HEK293T (cell line): ENCODE measurements at regions not wholly inside any gene's neighbourhood (a gene's known extent, or its start where the extent isn't known, plus 50 kb on each side); places are given as distances from the start of the nearest gene placed in this dataset.

ENCODE experiments used
- CTCF ChIA-PET: fragments of 350-600 bp; formaldehyde crosslinking; extraction: SDS; loops from one replicate; lab custom pipeline; 2021; ENCODE audit warnings: antibody characterized with exemption, inconsistent platforms; lab: Yijun Ruan, JAX
- POLR2A ChIA-PET: fragments of 350-600 bp; formaldehyde crosslinking; extraction: SDS; loops from one replicate; lab custom pipeline; 2020; ENCODE audit warnings: antibody characterized with exemption, inconsistent platforms; lab: Yijun Ruan, JAX
- DNase-seq: peaks from one replicate; pipeline ENCODE4 v3.0.0; 2012; ENCODE audit warnings: mixed read lengths; ENCODE audit errors: extremely low spot score
- ARNT ChIP-seq: fragments of 450-650 bp; IDR thresholded peaks from 2 replicates; pipeline ENCODE4 v1.6.1; 2017; ENCODE audit warnings: mild to moderate bottlenecking
- BHLHE40 ChIP-seq: fragments of 450-650 bp; IDR thresholded peaks from 2 replicates; pipeline ENCODE4 v1.6.1; 2016; ENCODE audit warnings: mild to moderate bottlenecking, moderate library complexity, borderline replicate concordance
- CTBP1 ChIP-seq: fragments of 450-650 bp; IDR thresholded peaks from 2 replicates; pipeline ENCODE4 v1.6.1; 2016; ENCODE audit warnings: borderline replicate concordance
- ELF4 ChIP-seq: fragments of 450-650 bp; IDR thresholded peaks from 2 replicates; pipeline ENCODE4 v1.6.1; 2017; ENCODE audit warnings: antibody characterized with exemption
- FOXA1 ChIP-seq: fragments of 450-650 bp; IDR thresholded peaks from 2 replicates; pipeline ENCODE4 v1.6.1; 2016; ENCODE audit warnings: mild to moderate bottlenecking
- FOXK2 ChIP-seq: fragments of 450-650 bp; IDR thresholded peaks from 2 replicates; pipeline ENCODE4 v1.6.1; 2016; ENCODE audit warnings: mild to moderate bottlenecking
- FOXM1 ChIP-seq: fragments of 450-650 bp; IDR thresholded peaks from 2 replicates; pipeline ENCODE4 v1.6.1; 2017; ENCODE audit warnings: mild to moderate bottlenecking, borderline replicate concordance
- HDGF ChIP-seq: fragments of 450-650 bp; IDR thresholded peaks from 2 replicates; pipeline ENCODE4 v1.6.1; 2017; ENCODE audit warnings: antibody characterized with exemption, borderline replicate concordance
- L3MBTL2 ChIP-seq: fragments of 450-650 bp; conservative IDR thresholded peaks from 2 replicates; pipeline ENCODE4 v1.6.1; 2016; ENCODE audit warnings: mild to moderate bottlenecking
- LEF1 ChIP-seq: fragments of 450-650 bp; IDR thresholded peaks from 2 replicates; pipeline ENCODE4 v1.6.1; 2017; ENCODE audit warnings: mild to moderate bottlenecking, borderline replicate concordance
- NFRKB ChIP-seq: fragments of 450-650 bp; IDR thresholded peaks from 2 replicates; pipeline ENCODE4 v1.6.1; 2016; ENCODE audit warnings: mild to moderate bottlenecking, moderate library complexity
- SP1 ChIP-seq: fragments of 450-650 bp; IDR thresholded peaks from 2 replicates; pipeline ENCODE4 v1.6.1; 2017
- SUZ12 ChIP-seq: fragments of 450-650 bp; IDR thresholded peaks from 2 replicates; pipeline ENCODE4 v1.6.1; 2016; ENCODE audit warnings: mild to moderate bottlenecking
- TARDBP ChIP-seq: fragments of 450-650 bp; IDR thresholded peaks from 2 replicates; pipeline ENCODE4 v1.6.1; 2016
- ZNF384 ChIP-seq: fragments of 450-650 bp; IDR thresholded peaks from 2 replicates; pipeline ENCODE4 v1.6.1; 2016
- TF ChIP-seq, protein P1 (sequence below): fragments of 450-650 bp; IDR thresholded peaks from 2 replicates; pipeline ENCODE4 v1.6.1; 2016

DNA sequence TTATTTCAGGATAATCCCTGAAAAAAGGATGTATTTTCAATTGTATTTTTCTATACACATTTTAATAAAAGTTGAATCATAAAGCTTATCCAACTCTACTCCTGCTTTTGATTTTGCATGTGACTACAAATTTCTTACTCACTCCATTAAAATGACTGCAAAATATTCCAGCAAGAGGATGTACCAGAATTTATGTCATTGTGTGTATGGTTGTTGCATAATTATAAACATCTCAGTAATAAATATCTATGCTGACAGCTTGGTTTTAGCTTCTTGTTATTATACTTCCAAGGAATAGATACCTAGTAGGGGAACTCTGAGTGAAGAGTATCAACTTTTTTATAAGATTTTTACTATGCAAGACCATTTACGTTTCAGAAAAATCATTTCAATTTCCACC lies 463.2 kb upstream of the RUNX1 start:
- no peak for TF ChIP-seq ELF4
- TF ChIP-seq L3MBTL2: no peak
- no peak for TF ChIP-seq SP1
- no peak for TF ChIP-seq LEF1
- no peak for TF ChIP-seq SUZ12
- no peak for TF ChIP-seq ARNT
- no peak for TF ChIP-seq NFRKB
- no peak for TF ChIP-seq ZNF384
- TF ChIP-seq FOXA1: no peak
- TF ChIP-seq BHLHE40: no peak
- no peak for TF ChIP-seq CTBP1
- TF ChIP-seq HDGF: no peak
- no peak for TF ChIP-seq FOXK2
- TF ChIP-seq FOXM1: no peak
- no peak for TF ChIP-seq TARDBP
- TF ChIP-seq, protein P1, sequence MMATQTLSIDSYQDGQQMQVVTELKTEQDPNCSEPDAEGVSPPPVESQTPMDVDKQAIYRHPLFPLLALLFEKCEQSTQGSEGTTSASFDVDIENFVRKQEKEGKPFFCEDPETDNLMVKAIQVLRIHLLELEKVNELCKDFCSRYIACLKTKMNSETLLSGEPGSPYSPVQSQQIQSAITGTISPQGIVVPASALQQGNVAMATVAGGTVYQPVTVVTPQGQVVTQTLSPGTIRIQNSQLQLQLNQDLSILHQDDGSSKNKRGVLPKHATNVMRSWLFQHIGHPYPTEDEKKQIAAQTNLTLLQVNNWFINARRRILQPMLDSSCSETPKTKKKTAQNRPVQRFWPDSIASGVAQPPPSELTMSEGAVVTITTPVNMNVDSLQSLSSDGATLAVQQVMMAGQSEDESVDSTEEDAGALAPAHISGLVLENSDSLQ: no peak
- POLR2A ChIA-PET: no interaction called here
- DNase-seq: no peak
- CTCF ChIA-PET: interaction anchor here (0.6 kb wide), 2 partner anchors 307 to 601 kb away, joined by 3 read pairs; no protein-coding TSS in a partner anchor

DNA sequence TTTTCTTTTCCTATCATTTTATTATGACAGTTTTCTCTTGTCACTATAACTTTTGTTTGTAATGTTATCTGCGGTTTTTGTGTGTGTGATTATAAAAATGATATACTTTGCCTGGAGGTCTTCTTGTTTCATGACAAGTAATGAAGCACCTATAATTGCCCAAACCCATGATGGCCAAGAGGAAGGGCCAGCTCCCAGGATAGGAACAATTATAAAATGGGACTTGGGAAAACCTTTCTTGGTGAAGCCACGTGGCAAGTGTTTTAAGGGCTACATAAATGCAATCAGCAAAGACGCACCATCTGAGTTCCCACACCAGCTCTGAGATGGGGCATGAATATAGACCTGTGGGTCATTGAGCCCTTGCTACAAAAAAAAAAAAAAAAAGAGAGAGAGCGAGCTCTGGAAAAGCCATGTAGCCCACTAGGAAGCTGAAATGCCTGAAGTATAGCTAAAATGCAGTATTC lies 462.6 kb upstream of the RUNX1 start:
- CTCF ChIA-PET: interaction anchor here (0.6 kb wide), 2 partner anchors 306 to 602 kb away, joined by 3 read pairs; no protein-coding TSS in a partner anchor
- TF ChIP-seq FOXK2 (no peak), LEF1 (no peak), SUZ12 (no peak)
- TF ChIP-seq, protein P1: no peak
- DNase-seq: no peak
- POLR2A ChIA-PET: no interaction called here

DNA sequence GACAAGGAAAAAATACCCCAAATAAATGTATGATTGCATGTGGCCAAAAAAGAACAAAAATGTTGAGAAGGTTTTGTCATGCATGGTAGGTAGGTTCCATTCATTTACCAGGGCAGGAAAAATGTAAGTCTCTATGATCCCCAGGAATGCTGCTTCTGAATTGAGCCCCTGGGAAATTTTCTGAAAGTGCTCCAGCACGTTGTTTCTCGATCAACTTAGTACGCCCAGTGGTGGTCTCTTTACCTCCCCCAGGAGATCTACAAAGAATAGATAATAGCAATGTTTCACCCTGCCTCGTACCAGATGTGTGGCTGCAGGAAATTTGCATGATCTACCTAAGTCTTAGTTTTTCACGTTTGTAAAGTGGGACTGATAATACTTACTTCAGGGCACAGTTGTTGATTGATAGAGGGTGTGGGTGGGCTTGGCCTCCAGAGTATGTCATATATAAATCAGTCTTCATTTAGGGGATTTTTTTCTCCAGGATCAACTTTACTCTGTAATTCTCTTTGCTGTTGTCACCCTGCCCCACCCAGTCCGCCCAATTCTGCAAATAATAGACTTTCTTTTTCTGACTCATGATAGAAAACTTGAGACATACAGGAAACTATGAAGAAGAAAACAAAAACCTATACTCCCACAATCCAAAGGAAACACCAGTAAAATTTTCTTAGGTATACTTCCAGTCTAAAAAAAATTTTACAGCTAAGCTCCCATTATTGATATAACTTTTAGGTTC lies 462.0 kb upstream of the RUNX1 start:
- ChIA-PET POLR2A (no interaction called here), CTCF (no interaction called here)
- TF ChIP-seq CTBP1: no peak
- no peak for TF ChIP-seq NFRKB
- no peak for TF ChIP-seq BHLHE40
- TF ChIP-seq L3MBTL2: no peak
- TF ChIP-seq SUZ12: no peak
- TF ChIP-seq LEF1: no peak
- no peak for DNase-seq

DNA sequence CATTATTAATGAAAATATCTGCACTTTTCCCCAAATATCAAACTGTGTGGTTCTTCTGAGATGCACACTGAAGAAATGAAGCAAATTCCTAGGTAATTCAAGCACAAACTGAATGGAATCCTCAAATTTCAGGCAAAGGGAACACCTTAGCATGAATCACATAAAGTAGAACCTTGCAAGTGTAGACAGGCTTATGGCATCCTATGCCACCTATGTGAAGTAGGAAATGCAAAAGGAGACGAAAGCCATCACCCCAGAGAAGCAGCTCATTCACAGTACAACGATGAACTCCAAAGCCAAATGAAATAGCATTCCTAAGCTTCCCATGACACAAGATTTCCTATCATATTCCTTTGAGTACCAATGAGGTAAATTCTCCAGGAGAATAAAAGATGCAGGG lies 461.2 kb upstream of the RUNX1 start:
- TF ChIP-seq FOXM1: no peak
- no peak for TF ChIP-seq ZNF384
- TF ChIP-seq CTBP1: no peak
- TF ChIP-seq, protein P1: no peak
- no peak for TF ChIP-seq ELF4
- no peak for TF ChIP-seq TARDBP
- TF ChIP-seq FOXA1: no peak
- TF ChIP-seq BHLHE40: no peak
- TF ChIP-seq HDGF: no peak
- no peak for TF ChIP-seq SP1
- TF ChIP-seq L3MBTL2: no peak
- ChIA-PET CTCF (no interaction called here), POLR2A (no interaction called here)
- DNase-seq: no peak

DNA sequence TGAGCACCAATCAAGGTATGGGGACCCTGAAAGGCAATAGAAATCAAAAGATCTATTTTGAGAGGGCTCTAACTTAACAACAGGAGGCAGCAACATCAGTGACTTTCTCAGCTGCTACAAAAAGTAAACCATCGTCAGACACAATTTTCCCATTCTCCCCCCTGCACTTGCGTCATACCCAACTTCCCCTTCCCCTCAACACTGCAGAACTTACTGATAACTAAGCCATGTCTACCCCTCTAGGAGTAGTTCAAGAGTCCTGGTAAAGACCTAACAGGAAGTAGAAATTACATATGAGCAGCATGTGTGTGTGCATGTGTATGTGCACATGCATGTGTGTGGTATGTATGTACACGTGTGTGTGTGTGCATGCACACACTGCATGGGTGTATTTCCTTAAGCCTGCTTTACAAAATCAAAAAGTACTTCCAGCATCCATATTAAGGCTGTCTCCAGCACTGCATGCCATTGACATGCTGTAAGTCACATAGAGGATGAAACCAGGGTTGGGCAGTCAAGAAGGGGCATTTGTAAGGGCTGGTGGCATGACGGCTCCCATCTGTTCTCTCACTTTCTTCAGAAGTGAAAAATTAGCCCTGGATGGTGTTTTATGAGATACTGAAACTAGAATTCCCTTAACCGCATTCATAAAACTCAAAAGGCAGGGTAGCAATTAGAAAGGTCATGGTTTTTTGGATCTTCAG lies 460.1 kb upstream of the RUNX1 start:
- POLR2A ChIA-PET: no interaction called here
- TF ChIP-seq L3MBTL2 (no peak), LEF1 (no peak), ARNT (no peak), SP1 (no peak), TARDBP (no peak), NFRKB (no peak), FOXK2 (no peak), BHLHE40 (no peak), ELF4 (no peak), FOXM1 (no peak), ZNF384 (no peak), CTBP1 (no peak), SUZ12 (no peak), HDGF (no peak), FOXA1 (no peak)
- TF ChIP-seq, protein P1: no peak
- CTCF ChIA-PET: no interaction called here

More for the DNA sequence above, 460.1 kb upstream of the RUNX1 start:
- DNase-seq: no peak
